Fibroblast of lung (primary cell): ENCODE measurements at regions not wholly inside any gene's neighbourhood (a gene's known extent, or its start where the extent isn't known, plus 50 kb on each side); places are given as distances from the start of the nearest gene placed in this dataset.

Experiments
- EZH2 ChIP-seq: IDR thresholded peaks from 2 replicates; pipeline ENCODE4 v1.5.1; 2012; ENCODE audit warnings: low read length, control low read depth, mild to moderate bottlenecking; ENCODE audit errors: missing control alignments
- TF ChIP-seq, protein P1 (sequence below), 2 donors: IDR thresholded peaks in 1 of 2; conservative IDR thresholded peaks in 1 of 2; 1 replicate in 1 of 2; 2 replicates in 1 of 2; pipeline ENCODE4 v1.5.1; 2011 to 2012; ENCODE audit warnings: low read length in 2 of 2, control low read depth in 1 of 2, inconsistent platforms in 1 of 2, low read depth in 1 of 2, mild to moderate bottlenecking in 1 of 2

DNA sequence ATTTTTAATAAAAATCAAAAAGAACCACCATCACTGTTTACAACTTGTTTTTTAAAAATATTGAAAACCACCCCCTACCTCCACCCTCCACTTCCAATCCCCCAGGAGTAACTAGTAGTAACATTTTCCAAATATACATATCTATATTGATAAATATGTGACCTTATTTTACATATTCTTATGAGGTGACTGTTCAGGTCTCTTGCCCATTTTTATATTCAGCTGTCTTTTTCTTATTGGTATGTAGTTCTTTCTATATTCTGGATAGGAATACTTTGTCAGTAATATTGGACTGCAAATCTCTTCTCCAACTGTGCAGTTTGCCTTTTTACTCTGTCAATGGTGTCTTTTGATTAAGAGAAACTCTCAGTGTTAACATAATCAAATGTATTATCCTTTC, 59.0 kb upstream of the EIF5 start:
- TF ChIP-seq, protein P1, sequence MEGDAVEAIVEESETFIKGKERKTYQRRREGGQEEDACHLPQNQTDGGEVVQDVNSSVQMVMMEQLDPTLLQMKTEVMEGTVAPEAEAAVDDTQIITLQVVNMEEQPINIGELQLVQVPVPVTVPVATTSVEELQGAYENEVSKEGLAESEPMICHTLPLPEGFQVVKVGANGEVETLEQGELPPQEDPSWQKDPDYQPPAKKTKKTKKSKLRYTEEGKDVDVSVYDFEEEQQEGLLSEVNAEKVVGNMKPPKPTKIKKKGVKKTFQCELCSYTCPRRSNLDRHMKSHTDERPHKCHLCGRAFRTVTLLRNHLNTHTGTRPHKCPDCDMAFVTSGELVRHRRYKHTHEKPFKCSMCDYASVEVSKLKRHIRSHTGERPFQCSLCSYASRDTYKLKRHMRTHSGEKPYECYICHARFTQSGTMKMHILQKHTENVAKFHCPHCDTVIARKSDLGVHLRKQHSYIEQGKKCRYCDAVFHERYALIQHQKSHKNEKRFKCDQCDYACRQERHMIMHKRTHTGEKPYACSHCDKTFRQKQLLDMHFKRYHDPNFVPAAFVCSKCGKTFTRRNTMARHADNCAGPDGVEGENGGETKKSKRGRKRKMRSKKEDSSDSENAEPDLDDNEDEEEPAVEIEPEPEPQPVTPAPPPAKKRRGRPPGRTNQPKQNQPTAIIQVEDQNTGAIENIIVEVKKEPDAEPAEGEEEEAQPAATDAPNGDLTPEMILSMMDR (conservative IDR thresholded peaks at IDR 0.05 in 1 of 2, IDR thresholded peaks at IDR 0.05 in 1 of 2; ENCODE audit: low read depth in 1 of 2, low read length in 2 of 2): no peak
- no peak for TF ChIP-seq EZH2
